Esophagus squamous epithelium (tissue), 4 donors: ENCODE measurements at regions not wholly inside any gene's neighbourhood (a gene's known extent, or its start where the extent isn't known, plus 50 kb on each side); places are given as distances from the start of the nearest gene placed in this dataset.

Experiments used
- POLR2A ChIP-seq, 4 donors: fragments of 450-650 bp; IDR thresholded peaks; one replicate each; pipeline ENCODE4 v1.6.1; 2017; ENCODE audit warnings: antibody characterized with exemption in 4 of 4, mild to moderate bottlenecking in 4 of 4, moderate library complexity in 3 of 4
- TF ChIP-seq, protein P1 (sequence below), 6 experiments: fragments of 450-650 bp in 4 of 6; fragments of 200-600 bp in 2 of 6; sonication (generic) in 2 of 6; IDR thresholded peaks; one replicate each; pipeline ENCODE4 v1.5.1; 2016 to 2019; ENCODE audit warnings: antibody characterized with exemption in 6 of 6, mild to moderate bottlenecking in 4 of 6, moderate library complexity in 4 of 6

DNA sequence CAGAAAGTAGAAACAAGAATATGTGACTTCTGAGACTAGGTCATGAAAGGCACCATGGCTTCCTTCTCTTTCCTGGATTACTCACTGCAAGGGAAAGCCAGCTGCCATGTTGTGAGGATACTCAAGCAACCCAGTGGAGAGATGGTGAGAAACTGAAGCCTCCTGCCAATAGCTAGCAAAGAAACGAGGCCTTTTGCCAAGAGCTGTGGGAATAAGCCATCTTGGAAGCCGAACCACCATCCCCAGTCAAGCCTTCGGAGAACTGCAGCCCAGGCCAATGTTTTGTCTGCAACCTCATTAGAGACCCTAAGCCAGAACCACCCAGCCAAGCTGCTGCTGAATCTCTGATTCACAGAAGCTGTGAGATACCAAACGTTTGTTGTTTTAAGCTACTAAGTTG lies 104.7 kb upstream of the CRHR1 start:
- TF ChIP-seq, protein P1, sequence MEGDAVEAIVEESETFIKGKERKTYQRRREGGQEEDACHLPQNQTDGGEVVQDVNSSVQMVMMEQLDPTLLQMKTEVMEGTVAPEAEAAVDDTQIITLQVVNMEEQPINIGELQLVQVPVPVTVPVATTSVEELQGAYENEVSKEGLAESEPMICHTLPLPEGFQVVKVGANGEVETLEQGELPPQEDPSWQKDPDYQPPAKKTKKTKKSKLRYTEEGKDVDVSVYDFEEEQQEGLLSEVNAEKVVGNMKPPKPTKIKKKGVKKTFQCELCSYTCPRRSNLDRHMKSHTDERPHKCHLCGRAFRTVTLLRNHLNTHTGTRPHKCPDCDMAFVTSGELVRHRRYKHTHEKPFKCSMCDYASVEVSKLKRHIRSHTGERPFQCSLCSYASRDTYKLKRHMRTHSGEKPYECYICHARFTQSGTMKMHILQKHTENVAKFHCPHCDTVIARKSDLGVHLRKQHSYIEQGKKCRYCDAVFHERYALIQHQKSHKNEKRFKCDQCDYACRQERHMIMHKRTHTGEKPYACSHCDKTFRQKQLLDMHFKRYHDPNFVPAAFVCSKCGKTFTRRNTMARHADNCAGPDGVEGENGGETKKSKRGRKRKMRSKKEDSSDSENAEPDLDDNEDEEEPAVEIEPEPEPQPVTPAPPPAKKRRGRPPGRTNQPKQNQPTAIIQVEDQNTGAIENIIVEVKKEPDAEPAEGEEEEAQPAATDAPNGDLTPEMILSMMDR (IDR thresholded peaks at IDR 0.05), result no peak
- TF ChIP-seq POLR2A (IDR thresholded peaks at IDR 0.05), result no peak
